Activated B cell treated with CpG ODN at 0.5 μM for 24 hours (primary cell): ENCODE measurements at regions not wholly inside any gene's neighbourhood (a gene's known extent, or its start where the extent isn't known, plus 50 kb on each side); places are given as distances from the start of the nearest gene placed in this dataset.

Experiments used
- ATAC-seq: fragments of 200-7000 bp; cut with Tn5 transposase; one replicate; pipeline ENCODE4 v1.10.0; 2021; ENCODE audit warnings: low read depth, mild to moderate bottlenecking, moderate library complexity
- CTCF ChIA-PET: fragments of 350-600 bp; sonication (Branson Sonifier 250); formaldehyde crosslinking; loops from one replicate; lab custom pipeline; 2021; ENCODE audit warnings: antibody characterized with exemption; lab: Charles Lee
- POLR2A ChIA-PET: fragments of 350-600 bp; sonication (Branson Sonifier 250); formaldehyde crosslinking; loops from one replicate; lab custom pipeline; 2021; ENCODE audit warnings: antibody characterized with exemption; lab: Charles Lee
- DNase-seq: peaks from one replicate; pipeline ENCODE4 v3.0.0; 2022
- H3K27ac Mint-ChIP-seq: one replicate; pipeline ENCODE4 v1.8.0; 2020; ENCODE audit warnings: mixed read lengths
- H3K27me3 Mint-ChIP-seq: one replicate; pipeline ENCODE4 v1.8.0; 2021; ENCODE audit warnings: mixed read lengths
- H3K36me3 Mint-ChIP-seq: one replicate; pipeline ENCODE4 v1.8.0; 2021; ENCODE audit warnings: low read depth, mixed read lengths
- H3K4me1 Mint-ChIP-seq: one replicate; pipeline ENCODE4 v1.8.0; 2021; ENCODE audit warnings: mixed read lengths
- H3K4me3 Mint-ChIP-seq: one replicate; pipeline ENCODE4 v1.8.0; 2020; ENCODE audit warnings: mild to moderate bottlenecking, mixed read lengths
- H3K9me3 Mint-ChIP-seq: one replicate; pipeline ENCODE4 v1.8.0; 2020; ENCODE audit warnings: mixed read lengths
- intact Hi-C: fragments of 100-400 bp; cut with micrococcal nuclease; formaldehyde crosslinking; loops from one replicate; pipeline ENCODE4 v1.15.1; 2024
- TF ChIP-seq, protein P1 (sequence below): fragments of 200-600 bp; IDR thresholded peaks from one replicate; pipeline ENCODE4 v1.8.0; 2022; ENCODE audit warnings: antibody characterized with exemption, mild to moderate bottlenecking

DNA sequence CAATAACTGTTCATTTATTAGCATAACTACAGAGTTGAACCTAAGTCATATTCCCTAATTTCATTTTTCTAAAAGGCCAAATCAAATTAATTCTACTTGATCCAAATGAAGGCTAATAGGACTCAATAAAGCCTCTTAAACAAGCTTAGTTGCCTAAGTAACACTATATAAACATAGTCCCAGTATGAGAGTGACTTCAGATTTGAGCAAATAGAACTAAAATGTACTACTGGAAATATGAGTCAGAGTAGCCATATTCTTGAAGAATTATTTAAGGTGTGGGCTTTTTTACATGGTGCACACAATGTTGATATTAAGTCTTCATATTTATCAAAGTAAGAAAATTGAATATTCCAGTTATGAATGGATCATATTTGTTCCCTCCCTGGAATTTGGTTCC is 872.3 kb downstream of the MAT2B start:
- Mint-ChIP-seq H3K36me3 (no peaks in the 10 kb centered on the region), H3K27ac (no peak overlapping the region), H3K4me3 (no peak overlapping the region), H3K9me3 (peaks cover 10% of the 10 kb centered on the region), H3K27me3 (no peaks in the 10 kb centered on the region), H3K4me1 (no peaks in the 10 kb centered on the region)
- intact Hi-C loops, result no loop called here
- ATAC-seq (no peak), DNase-seq (no peak)
- CTCF ChIA-PET, result no interaction called here
- POLR2A ChIA-PET, result no interaction called here
- TF ChIP-seq, protein P1, sequence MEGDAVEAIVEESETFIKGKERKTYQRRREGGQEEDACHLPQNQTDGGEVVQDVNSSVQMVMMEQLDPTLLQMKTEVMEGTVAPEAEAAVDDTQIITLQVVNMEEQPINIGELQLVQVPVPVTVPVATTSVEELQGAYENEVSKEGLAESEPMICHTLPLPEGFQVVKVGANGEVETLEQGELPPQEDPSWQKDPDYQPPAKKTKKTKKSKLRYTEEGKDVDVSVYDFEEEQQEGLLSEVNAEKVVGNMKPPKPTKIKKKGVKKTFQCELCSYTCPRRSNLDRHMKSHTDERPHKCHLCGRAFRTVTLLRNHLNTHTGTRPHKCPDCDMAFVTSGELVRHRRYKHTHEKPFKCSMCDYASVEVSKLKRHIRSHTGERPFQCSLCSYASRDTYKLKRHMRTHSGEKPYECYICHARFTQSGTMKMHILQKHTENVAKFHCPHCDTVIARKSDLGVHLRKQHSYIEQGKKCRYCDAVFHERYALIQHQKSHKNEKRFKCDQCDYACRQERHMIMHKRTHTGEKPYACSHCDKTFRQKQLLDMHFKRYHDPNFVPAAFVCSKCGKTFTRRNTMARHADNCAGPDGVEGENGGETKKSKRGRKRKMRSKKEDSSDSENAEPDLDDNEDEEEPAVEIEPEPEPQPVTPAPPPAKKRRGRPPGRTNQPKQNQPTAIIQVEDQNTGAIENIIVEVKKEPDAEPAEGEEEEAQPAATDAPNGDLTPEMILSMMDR, result no peak

- peaks cover 1% of the 10 kb centered on the region for H3K27me3 Mint-ChIP-seq
- ChIA-PET CTCF (no interaction called here), POLR2A (no interaction called here)
- no peak overlapping the region for H3K4me3 Mint-ChIP-seq
- H3K9me3 Mint-ChIP-seq, result peaks cover 23% of the 10 kb centered on the region
- intact Hi-C loops, result no loop called here
- H3K36me3 Mint-ChIP-seq, result no peaks in the 10 kb centered on the region
- TF ChIP-seq, protein P1, result no peak
- H3K27ac Mint-ChIP-seq, result no peak overlapping the region
- ATAC-seq (no peak), DNase-seq (no peak)
- H3K4me1 Mint-ChIP-seq, result no peaks in the 10 kb centered on the region
Observed at GRCh38 chr5:164383662-164384061, 878.2 kb downstream of the MAT2B start.

DNA sequence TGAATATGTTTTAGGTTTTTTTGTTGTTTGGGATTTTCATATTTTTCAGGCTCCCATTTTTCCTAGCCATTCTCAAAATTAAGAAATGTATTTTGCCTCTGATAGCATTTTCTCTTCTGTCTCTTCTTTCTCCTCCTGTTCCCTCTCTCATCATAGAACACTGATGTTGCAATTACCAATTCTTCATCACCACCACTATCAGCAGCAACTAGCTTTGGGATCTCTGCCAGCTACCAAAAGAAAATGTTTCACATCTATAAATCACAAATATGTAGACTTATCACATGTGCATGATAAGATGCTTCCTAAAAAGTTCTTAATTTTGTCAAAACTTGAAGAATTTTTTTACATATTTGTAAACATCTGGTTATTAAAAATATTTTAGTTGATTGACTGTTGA is 887.1 kb downstream of the MAT2B start:
- H3K27me3 Mint-ChIP-seq, result no peaks in the 10 kb centered on the region
- TF ChIP-seq, protein P1, result no peak
- no peak overlapping the region for H3K4me3 Mint-ChIP-seq
- DNase-seq (no peak), ATAC-seq (no peak)
- H3K27ac Mint-ChIP-seq, result no peak overlapping the region
- ChIA-PET CTCF (no interaction called here), POLR2A (no interaction called here)
- H3K36me3 Mint-ChIP-seq, result no peaks in the 10 kb centered on the region
- intact Hi-C loops, result no loop called here
- H3K4me1 Mint-ChIP-seq, result no peaks in the 10 kb centered on the region
- peaks cover 3% of the 10 kb centered on the region for H3K9me3 Mint-ChIP-seq

DNA sequence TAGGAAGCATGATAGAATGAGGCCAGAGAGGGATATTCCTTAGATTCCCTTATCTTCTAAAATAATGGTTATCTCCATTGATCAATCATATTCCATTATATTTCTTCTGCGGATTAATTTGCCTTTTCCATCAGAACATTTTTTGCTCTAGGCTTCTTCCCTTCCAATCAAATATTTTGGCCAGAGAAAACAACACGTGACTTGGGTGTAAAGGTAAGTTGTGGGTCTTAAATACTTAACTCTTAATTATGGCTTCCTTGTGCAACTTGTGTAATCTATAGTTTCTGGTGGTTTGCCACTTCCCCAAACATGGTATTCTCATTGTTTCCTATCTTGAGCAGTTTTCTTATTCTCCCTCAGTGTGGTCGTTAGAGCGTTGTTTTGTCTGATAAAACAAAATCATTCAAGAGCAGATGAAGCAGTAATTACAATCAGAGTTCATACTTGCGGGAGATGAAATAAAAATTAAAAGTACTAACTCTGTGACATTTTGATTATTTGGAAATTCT is 889.3 kb downstream of the MAT2B start:
- H3K27me3 Mint-ChIP-seq, result no peaks in the 10 kb centered on the region
- intact Hi-C loops, result no loop called here
- H3K27ac Mint-ChIP-seq, result no peak overlapping the region
- no peak overlapping the region for H3K4me3 Mint-ChIP-seq
- DNase-seq (no peak), ATAC-seq (no peak)
- TF ChIP-seq, protein P1, result no peak
- peaks cover 3% of the 10 kb centered on the region for H3K9me3 Mint-ChIP-seq
- H3K36me3 Mint-ChIP-seq, result no peaks in the 10 kb centered on the region
- POLR2A ChIA-PET, result no interaction called here
- CTCF ChIA-PET, result no interaction called here
- H3K4me1 Mint-ChIP-seq, result no peaks in the 10 kb centered on the region

DNA sequence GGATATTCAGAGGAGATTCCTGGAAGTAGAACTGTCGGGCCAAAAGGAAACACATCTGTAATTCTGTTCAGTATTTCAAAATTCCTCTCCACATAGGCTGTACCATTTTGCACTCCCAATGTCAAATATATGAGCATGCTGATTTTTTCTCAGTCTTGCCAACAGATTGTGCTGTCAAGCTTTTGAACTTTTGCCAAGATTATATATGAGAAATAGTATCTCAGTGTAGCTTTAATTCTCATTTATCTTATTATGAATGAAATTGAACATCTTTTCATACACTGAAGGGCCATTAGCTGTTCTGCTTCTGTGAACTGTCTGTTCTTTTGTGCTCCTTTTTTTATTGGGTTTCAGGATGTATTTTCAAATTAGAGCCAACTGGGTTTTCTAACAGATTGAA is 907.1 kb downstream of the MAT2B start:
- TF ChIP-seq, protein P1, result no peak
- CTCF ChIA-PET, result no interaction called here
- DNase-seq (no peak), ATAC-seq (no peak)
- H3K36me3 Mint-ChIP-seq, result no peaks in the 10 kb centered on the region
- H3K27ac Mint-ChIP-seq, result no peak overlapping the region
- no peaks in the 10 kb centered on the region for H3K4me1 Mint-ChIP-seq
- H3K9me3 Mint-ChIP-seq, result no peaks in the 10 kb centered on the region
- intact Hi-C loops, result no loop called here
- POLR2A ChIA-PET, result no interaction called here
- H3K4me3 Mint-ChIP-seq, result no peak overlapping the region
- no peaks in the 10 kb centered on the region for H3K27me3 Mint-ChIP-seq
